ENCODE measurements at regions not wholly inside any gene's neighbourhood (a gene's known extent, or its start where the extent isn't known, plus 50 kb on each side); places are given as distances from the start of the nearest gene placed in this dataset.

- Histone ChIP-seq H3K27me3 (ENCODE audit: low read length) (no peaks in the 10 kb centered on the region), H3K9me2 (replicated peaks; ENCODE audit: insufficient read depth, low read length) (no peaks in the 10 kb centered on the region), H2AFZ (ENCODE audit: low read depth, low read length, severe bottlenecking) (no peak overlapping the region), H3K27ac (ENCODE audit: low read depth, low read length) (no peak overlapping the region), H3K36me3 (ENCODE audit: low read length) (no peaks in the 10 kb centered on the region), H3F3A (ENCODE audit: insufficient read depth) (no peaks in the 10 kb centered on the region), H3K4me3 (ENCODE audit: insufficient read depth, low read length, poor library complexity, severe bottlenecking) (no peak overlapping the region), H3K79me2 (ENCODE audit: insufficient read depth, low read length) (no peaks in the 10 kb centered on the region), H3K4me2 (ENCODE audit: low read depth, low read length, poor library complexity, severe bottlenecking) (no peak overlapping the region), H3K9me3 (ENCODE audit: insufficient read depth, low read length) (no peaks in the 10 kb centered on the region), H4K20me1 (ENCODE audit: low read depth, low read length) (no peaks in the 10 kb centered on the region), H3K9ac (ENCODE audit: low read length) (no peak overlapping the region)
- TF ChIP-seq CTCF (IDR thresholded peaks at IDR 0.05; ENCODE audit: insufficient read depth, low read length, poor library complexity, severe bottlenecking), result no peak
- no peak for TF ChIP-seq EZH2phosphoT487 (conservative IDR thresholded peaks at IDR 0.05; ENCODE audit: low read length)
Measured at GRCh38 chr18:11516751-11517503, 92.5 kb upstream of the SLC35G4 start.

GRCh38 chr18:11514267-11514666 lies 95.1 kb upstream of the SLC35G4 start:
- Histone ChIP-seq H4K20me1 (ENCODE audit: low read depth, low read length) (no peaks in the 10 kb centered on the region), H3K79me2 (ENCODE audit: insufficient read depth, low read length) (no peaks in the 10 kb centered on the region), H3K9ac (ENCODE audit: low read length) (no peak overlapping the region), H3F3A (ENCODE audit: insufficient read depth) (no peaks in the 10 kb centered on the region), H3K36me3 (ENCODE audit: low read length) (no peaks in the 10 kb centered on the region), H3K4me3 (ENCODE audit: insufficient read depth, low read length, poor library complexity, severe bottlenecking) (no peak overlapping the region), H3K27ac (ENCODE audit: low read depth, low read length) (no peak overlapping the region), H3K9me2 (replicated peaks; ENCODE audit: insufficient read depth, low read length) (no peaks in the 10 kb centered on the region), H3K27me3 (ENCODE audit: low read length) (no peaks in the 10 kb centered on the region), H2AFZ (ENCODE audit: low read depth, low read length, severe bottlenecking) (no peak overlapping the region), H3K9me3 (ENCODE audit: insufficient read depth, low read length) (no peaks in the 10 kb centered on the region), H3K4me2 (ENCODE audit: low read depth, low read length, poor library complexity, severe bottlenecking) (no peak overlapping the region)
- no peak for TF ChIP-seq EZH2phosphoT487 (conservative IDR thresholded peaks at IDR 0.05; ENCODE audit: low read length)
- TF ChIP-seq CTCF (IDR thresholded peaks at IDR 0.05; ENCODE audit: insufficient read depth, low read length, poor library complexity, severe bottlenecking), result no peak

GRCh38 chr18:11512096-11513025 lies 97.0 kb upstream of the SLC35G4 start:
- no peak overlapping the region for H3K4me3 ChIP-seq (ENCODE audit: insufficient read depth, low read length, poor library complexity, severe bottlenecking)
- H3K9ac ChIP-seq (ENCODE audit: low read length), result no peak overlapping the region
- H3K79me2 ChIP-seq (ENCODE audit: insufficient read depth, low read length), result no peaks in the 10 kb centered on the region
- no peak overlapping the region for H3K4me2 ChIP-seq (ENCODE audit: low read depth, low read length, poor library complexity, severe bottlenecking)
- no peaks in the 10 kb centered on the region for H4K20me1 ChIP-seq (ENCODE audit: low read depth, low read length)
- H3K9me3 ChIP-seq (ENCODE audit: insufficient read depth, low read length), result no peaks in the 10 kb centered on the region
- H3F3A ChIP-seq (ENCODE audit: insufficient read depth), result no peaks in the 10 kb centered on the region
- TF ChIP-seq CTCF (IDR thresholded peaks at IDR 0.05; ENCODE audit: insufficient read depth, low read length, poor library complexity, severe bottlenecking) (no peak), EZH2phosphoT487 (conservative IDR thresholded peaks at IDR 0.05; ENCODE audit: low read length) (no peak)
- no peak overlapping the region for H3K27ac ChIP-seq (ENCODE audit: low read depth, low read length)
- H3K9me2 ChIP-seq (replicated peaks; ENCODE audit: insufficient read depth, low read length), result no peaks in the 10 kb centered on the region
- no peaks in the 10 kb centered on the region for H3K27me3 ChIP-seq (ENCODE audit: low read length)
- no peak overlapping the region for H2AFZ ChIP-seq (ENCODE audit: low read depth, low read length, severe bottlenecking)
- no peaks in the 10 kb centered on the region for H3K36me3 ChIP-seq (ENCODE audit: low read length)

Measured in SU-DHL-6 (cell line).